HuH-7 (cell line): ENCODE measurements at regions not wholly inside any gene's neighbourhood (a gene's known extent, or its start where the extent isn't known, plus 50 kb on each side); places are given as distances from the start of the nearest gene placed in this dataset.
"Not testable (repeated sequence)": the region's sequence is repeated elsewhere in the genome, so short reads cannot be mapped to it uniquely, and the experiment has no call there.

ENCODE experiments used
- DNase-seq: peaks from one replicate; pipeline ENCODE4 v3.0.0; 2011; ENCODE audit warnings: low spot score

DNA sequence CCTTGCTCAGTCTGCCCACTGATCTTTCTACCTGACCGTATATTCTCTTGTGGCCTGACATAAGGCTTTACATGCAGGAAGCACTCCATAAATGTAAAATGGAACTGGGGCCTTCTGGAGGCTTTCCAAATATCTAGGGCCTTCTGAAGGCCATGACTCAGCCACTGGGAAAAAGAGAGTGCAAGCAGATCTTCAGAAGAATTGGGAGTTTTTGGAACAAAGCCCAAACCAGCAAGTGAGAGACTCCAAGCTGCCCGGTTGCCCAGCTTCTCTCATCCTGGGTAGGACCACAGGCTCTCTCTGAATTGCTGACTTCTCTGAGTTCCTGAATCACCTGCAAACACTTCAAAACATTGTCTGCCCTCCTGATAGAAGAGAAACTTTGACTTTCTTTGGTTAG, 107.9 kb upstream of the BMAL1 start:
- no peak for DNase-seq

DNA sequence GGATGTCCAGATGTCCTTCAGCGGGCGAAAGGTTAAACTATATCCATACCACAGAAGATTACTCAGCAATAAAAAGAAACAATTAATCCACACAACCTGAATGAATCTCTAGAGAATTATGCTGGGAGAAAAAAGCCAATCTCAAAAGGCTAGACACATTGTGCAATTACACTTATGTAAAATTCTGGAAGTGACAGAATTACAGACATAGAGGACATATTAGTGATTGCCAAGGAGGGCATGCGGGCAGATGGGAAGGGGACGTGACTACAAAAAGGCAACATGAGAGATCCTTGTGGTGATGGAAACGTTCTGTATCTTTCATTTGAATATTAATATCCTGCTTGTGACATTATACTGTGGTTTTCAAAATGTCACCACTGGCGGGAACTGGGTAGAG, 103.5 kb upstream of the BMAL1 start:
- no peak for DNase-seq

DNA sequence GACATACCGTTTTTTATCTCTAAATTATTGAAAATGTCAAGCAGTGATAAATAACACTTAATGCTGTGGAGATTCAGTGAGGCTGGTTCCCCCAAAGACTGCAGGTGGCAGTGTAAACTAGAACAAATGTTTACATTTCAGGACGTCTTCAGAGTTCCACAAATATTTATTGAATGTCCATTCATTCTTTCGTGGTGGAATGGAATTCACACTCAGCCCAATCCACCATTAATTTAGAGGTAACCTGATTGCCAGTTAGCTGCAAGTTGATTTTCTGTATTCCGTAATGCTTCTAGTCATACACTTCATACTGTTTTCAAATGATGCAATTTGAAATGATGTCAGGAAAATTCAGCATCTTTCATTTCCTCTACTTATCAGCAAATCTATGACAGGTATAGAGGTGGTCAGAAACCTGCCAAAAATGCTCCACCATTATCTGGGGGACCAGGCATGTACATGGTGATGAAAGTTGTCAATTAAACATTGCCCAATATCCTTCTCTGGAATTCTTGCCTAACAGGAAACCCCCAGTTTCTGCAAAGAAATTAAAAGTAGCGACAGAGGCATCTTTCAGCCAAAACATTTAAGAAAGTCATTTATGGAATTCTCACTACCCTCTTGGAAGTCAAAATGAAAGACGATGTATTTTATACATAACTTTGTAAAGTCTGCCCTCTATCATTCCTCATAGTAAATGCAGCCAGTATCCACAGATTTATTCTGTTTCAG, 94.3 kb upstream of the BMAL1 start:
- peak; percentile 20 for DNase-seq

DNA sequence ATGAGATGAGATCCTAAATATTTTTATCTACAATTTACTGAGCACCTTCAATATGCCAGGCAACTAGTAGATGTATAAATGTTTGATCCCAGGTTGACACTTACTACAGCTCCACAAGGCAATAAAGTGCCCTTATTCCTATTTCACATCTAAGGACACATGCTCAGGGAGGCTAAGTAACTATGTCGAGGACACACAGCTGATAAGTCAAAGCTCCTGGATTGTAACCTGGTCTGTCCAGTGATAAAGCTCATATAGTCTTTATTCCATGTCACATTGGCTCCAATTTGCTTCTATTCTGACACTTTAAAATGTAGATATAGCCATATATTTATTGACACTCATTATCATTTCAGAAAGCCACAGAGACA, 93.8 kb upstream of the BMAL1 start:
- no peak for DNase-seq

DNA sequence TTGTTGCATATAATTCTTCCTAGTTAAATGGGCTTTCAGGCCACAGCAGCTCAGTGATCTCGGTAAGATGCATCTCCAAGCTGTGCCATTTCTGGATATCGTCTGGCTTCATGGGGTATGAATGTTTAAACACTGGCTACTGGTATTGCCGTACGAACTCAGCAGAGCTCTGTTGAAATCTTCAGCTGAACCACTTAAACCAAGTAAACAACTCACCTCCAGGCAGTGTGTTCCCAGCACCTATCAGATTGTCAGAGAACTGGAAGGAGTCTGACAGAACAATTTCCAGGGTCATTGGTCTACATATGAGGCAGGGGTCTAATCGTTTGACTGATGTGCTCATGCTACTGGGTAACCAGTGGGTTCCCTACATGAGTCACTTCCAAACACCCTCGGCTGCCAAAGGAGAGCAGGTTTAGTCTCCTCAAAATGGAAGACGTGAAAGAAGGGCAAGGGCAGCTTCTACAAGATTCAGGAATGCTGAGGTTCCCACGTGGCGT, 93.2 kb upstream of the BMAL1 start:
- DNase-seq, result no peak

DNA sequence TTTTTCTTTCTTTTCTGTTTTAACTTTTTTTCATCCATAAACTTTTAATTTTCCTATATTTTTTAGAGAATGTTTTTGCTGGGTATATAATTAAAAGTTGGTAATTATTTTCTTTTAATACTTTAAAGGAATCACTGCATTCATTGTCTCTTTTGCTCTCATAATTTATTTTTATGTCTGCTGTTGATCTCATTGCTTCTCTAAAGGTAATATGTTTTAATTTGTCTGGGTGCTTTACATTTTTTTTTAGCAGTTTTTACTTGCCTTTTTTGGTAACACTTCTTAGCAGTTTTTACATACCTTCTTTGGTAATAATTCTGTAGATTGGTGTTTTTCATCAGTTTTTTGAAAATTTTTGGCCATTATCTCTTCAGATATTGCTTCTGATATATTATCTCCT, 89.4 kb upstream of the BMAL1 start:
- no peak for DNase-seq

DNA sequence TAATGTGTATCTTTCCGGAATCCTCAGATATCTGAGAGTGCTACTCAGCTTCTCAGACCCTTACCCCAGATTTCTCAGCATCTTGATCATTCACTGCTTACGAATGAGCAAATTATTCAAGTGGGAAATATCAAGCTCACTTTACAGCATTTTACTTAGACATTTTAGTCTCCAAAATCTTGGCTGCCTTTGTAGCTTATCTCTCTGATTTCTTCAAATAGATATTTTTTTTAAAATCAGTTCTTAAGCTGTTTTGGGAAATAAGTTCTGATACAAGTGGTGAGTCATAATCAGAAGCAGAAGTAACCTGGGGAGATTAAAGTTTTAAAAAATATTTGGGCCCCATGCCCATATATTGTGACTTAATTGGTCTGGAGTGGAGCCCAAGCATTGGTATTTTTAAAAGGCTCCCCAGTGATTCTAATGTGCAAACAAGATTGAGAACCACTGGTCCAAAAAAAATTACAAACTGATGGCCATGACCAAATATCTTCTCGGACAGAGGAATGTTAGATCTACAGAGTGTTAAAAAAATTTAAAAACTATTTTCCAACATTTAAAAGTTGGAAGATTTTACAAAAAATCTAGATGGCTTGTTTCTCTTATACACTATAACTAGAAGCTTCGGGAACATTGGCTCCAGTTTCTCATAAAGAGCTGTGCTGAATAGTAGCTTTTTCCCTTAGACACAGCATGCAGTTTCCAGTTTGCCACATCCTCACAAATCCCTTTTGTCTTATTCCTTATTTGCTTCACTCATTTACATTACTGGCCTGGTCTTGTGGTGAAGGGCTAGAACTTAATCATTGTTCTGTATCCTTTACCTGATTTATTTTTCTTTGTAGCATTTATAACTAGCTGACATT, 87.8 kb upstream of the BMAL1 start:
- DNase-seq, result no peak

DNA sequence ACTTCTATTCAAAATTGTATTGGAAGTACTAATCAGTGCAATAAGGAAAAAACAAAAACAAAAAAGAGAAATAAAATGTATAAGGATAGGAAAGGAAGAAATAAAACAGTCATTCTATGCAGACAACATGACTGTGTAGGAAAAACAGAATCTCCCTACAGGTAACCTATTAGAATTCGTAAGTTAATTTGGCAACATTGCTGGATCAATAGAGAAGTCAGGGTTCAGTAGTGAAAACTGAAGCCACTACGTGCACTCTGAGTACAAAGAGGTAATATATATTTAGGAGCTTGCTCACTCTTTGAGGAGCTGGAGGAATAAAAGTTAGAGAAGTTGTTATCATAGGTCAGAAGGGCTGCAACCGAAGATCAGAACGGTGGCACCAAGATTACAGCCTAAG, 84.0 kb upstream of the BMAL1 start:
- no peak for DNase-seq

DNA sequence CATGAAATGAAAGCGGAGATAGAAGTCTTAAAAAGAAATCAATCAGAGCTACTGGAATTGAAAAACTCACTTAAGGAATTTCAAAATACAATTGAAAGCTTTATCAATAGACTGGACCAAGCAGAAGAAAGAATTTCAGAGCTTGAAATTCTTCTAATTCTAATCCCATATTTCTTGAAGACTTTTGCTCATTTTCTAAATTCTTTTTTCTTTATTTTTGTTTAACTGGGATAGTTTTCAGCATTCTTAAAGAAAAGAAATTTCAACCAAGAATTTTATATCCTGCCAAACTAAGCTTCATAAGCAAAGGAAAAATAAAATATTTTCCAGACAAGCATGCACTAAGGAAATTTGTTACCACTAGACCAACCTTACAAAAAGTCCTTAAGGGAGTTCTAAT, 80.2 kb upstream of the BMAL1 start:
- DNase-seq, result not testable (repeated sequence)

DNA sequence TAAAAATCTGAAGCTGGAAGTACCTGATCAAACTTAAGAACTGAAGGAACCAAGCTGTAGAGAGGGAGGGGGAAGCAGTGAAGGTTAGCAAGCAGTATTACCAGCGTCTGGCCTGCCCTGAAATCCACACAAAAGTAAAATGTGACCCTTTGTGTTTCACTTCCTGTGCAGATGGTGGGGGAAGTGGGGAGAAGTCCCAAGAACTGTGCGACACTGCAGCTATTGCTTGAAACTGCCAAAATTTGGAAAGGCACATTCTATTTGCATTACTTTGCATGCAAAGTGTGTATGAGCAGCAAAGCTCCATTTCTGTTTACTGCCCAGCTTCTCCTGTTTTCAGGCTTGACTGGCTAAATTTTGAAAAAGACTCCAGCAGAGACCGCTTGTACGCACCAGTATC, 72.1 kb upstream of the BMAL1 start:
- no peak for DNase-seq

DNA sequence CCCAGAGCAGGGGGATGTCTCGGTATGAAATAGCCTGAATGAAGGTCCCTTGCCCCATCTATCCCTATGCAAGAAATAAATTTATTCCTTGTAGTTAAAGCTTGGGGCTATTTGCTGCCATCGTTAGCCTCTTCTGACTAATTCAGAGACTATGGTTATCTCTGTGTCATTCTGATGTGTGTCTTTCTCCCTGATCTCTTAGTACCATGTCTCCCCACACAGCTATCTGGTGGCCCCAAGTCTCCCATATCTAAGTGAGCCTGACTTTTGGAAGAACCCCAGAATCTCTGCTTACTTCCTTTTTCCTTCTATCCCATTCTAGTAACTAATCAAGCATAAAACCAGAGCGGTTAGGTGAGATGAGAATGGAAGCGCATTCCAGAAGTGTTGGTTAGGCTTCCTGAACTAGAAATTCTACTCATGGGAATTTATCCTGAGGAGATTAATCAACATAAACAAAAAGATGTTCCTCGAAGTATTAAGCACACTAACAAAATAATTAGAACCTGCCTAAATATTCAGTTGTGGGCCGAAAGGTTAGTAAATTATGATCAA, 71.4 kb upstream of the BMAL1 start:
- no peak for DNase-seq

DNA sequence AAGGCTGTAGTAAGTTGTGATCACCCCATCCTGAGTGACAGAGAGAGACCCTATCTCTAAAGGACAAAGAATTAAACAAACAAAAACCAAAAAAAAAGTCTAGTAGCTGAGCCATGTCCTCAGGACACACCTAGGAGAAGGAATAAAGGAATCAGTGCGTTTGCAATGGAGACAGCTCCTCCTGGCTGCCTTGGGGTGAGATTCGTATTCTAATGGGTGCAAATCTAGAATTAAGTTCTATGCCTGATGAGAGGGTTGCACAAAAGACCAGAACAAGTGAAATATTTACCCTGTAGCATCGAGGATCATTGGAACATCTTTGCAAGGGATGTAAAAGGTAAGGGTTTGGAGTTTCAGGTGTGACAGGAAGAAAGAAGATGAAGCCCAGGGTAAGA, 70.3 kb upstream of the BMAL1 start:
- DNase-seq, result no peak

DNA sequence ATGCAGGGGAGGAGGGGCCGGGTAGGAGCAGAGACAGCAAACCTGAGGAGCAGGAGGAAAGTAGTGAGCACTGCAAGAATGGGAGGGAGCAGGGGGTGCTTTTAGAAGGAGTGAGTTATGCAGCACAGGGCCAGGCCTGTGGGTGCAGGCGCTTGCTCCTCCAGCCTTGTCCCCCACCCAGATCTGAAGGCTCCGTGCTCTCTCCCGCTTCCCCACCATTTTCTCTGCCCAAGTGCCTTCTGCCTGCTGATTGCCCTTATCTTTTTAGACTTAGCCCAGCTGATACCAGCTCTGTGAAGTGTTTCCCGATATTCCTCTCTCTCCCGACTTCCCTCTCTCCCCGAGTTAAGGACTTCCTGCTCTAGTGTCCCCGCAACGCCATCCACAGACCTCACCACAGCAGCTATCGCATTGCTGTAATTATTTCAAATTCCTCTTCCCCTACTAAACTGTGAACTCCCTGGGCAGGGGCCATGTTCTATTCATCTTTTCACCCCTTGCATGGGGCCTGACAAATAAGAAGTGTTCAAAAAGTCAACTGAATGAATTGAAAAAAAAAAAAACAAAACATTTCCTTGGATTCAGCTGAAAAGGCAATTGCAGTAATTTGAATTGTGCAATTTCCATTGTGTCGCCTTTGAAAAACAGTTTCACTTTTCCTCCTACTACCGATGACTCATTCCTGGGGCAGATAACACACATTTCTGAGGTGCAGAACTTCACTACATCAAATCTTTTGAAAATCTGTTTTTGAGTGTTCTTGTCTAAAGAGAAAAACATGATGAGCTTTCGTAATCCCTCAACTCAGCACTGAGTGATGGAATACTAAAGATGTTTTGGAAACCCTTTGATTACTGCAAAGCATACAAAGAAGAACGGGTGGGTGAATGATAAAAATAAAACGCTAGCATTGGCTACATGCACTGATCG, 69.7 kb upstream of the BMAL1 start:
- DNase-seq, result peak; percentile 35

DNA sequence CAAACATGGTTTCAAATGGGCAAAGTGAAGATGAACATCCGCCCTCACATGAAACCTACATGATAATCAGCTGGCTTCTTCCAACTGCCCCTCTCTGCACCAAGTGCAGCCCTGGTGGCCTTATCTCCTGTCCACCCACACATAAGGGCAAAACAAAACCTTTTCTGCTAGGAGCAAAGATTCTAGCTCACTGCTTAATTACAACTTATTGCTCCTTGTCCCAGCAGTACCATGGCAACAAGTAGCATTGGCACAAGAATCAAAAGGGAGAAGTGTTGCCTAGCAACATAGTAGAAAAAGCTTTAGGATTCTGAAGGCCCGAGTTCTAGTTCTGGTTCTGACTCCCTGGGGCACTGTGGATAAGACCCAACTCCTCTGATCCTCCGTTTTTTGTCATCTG, 68.7 kb upstream of the BMAL1 start:
- no peak for DNase-seq

DNA sequence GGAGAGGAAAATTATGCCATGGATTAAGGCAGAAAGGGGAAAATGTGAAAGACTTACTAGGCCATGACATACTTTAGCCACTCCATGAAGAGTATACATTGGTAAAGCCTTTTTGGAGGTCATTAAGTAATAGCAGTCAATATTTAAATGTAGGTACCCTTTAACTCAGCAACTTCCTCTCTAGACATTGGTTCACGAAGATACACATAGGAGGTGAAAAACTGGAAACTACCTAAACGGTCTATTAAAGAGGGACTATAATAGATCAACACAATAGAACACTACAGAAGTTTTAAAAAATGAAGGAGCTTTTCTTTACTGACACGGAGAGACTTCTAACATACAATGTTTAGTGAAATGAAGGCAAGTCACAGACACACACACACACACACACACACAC, 68.2 kb upstream of the BMAL1 start:
- no peak for DNase-seq

DNA sequence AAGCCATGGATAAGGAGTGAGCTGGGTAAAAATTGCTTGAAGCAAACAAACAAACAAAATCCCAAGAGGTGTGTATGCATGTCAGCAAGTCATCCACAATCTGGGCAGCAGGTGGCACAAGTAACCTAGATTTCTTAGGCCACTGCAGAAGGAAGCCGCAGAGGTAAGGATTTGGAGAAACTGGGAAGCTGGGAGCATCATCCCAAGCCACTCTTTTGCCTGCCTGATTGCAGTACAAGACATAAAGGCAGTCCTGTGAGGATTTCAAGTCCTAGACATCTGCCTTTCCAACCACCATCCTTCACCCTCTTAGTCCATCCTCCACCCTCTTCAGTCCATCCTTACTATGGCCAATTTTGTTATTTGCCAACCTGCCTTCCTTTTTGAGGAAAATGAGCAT, 67.2 kb upstream of the BMAL1 start:
- DNase-seq, result peak; percentile 20

DNA sequence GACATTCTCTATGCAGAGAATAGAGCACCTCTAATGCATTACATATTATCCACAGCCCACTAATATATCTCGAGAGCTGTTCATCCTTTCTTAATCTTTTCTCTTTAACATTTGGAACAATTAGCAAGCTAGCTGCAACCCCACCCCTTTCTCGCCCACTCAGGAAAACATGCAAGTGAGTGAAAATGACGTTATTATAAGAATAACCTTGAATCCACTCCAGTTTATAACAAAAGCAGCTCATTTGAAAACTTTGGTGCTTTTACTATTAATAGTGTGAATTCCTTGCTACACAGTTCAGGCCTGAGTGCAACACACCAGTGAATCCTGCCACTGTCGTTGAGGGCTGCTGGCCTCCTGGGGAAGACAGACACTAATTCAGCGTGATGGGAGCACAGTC, 63.3 kb upstream of the BMAL1 start:
- DNase-seq, result no peak

DNA sequence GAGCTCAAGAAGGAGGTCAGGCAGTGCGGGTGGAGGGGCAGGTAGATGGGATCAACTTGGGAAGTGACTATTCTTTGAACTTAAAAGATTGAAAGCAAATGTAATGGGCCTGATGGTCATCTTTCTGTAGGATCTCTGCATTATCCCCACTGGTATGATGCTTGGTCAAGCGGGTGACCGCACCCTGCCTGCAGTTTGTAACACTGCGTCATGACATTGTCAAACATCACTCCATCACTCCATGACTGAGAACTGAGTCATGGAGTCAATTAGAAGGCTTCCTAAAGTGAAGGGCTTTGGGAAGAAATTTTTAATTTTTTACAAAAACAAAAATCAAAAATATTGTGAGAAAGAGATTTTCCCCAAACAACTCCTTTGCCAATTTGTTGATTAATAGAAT, 62.4 kb upstream of the BMAL1 start:
- no peak for DNase-seq

DNA sequence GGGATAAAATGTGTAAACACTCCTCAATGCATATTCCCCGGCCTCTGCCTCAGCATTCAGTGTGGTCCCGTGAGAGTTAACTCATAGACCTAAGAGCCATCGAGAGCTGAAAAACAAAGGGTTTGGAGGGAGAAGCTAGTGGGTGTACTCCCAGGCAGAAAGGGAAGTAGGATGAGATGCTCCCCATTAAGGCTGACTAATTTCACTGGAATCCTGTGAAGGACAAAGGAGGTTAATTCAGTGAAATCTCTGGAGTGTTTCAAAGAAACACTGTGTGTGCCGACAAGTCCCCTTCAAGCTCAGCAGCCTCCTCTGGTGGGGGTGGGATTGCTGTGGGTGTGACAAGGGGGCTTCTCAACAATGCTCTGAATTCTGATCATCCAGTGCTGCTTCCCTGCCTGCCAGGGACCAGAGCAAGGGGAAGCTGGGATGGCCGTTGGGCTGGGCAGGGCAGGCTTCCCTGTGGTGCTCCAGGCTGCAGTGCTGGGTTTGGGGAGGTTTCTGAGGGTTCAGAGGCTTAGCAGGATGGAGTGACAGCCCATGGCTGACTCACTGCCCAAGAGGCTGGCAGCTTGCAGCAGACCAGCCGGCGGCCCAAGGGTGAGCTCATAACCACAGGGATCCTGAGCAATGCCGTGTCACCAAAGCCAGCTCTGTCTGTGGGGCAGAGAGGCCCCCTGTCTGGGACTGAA, 61.4 kb upstream of the BMAL1 start:
- no peak for DNase-seq

DNA sequence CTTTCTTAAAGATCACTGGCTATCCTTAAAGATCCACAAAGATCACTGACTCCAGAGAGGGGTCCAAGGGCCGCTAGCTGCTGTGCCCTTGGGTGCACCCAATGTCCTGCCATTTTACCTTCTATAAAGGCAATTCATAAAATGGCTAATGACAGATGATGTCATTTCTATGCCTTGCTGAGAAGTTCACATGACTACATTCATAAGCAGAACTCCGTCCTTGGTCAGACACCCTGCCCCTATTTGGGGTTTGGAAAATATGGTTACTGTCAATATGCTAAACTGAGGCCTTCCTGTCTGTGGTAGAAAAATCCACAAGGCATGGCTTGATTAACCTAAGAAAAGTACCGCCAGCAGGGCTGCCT, 60.9 kb upstream of the BMAL1 start:
- DNase-seq, result no peak

DNA sequence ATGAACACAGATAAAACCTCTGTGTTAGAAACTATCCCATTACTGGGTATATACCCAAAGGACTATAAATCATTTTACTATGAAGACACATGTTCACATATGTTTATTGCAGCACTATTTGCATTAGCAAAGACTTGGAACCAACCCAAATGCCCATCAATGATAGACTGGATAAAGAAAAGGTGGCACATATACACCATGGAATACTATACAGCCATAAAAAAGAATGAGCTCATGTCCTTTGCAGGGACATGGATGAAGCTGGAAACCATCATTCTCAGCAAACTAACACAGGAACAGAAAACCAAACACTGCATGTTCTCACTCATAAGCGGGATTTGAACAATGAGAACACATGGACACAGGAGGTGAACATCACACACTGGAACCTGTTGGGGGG, 58.9 kb upstream of the BMAL1 start:
- not testable (repeated sequence) for DNase-seq

DNA sequence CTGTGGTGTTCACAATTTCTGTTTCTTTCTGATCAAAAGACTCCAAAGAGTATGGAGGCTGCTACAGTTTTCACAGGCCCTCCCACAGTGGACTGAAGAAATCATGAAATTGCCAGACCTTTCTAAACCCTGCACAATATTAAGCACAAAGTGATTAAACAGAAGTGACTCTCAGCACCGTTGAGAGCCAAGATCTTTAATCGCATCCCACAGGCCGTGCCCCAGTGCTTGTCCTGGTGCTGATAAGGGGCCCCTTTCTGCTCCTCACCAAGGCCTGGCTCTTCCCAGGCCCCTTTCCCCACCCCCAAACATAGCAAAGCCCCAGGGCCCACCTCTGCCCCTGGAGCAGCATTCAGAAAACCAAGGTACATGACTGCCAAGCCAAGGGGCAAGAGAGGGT, 57.4 kb upstream of the BMAL1 start:
- no peak for DNase-seq
